GM12878 (cell line): ENCODE measurements at regions not wholly inside any gene's neighbourhood (a gene's known extent, or its start where the extent isn't known, plus 50 kb on each side); places are given as distances from the start of the nearest gene placed in this dataset.

Source experiments
- ATAC-seq: fragments of 200-7000 bp; cut with Tn5 transposase; 3 replicates; pipeline ENCODE4 v1.9.1; 2020; ENCODE audit warnings: mild to moderate bottlenecking, moderate library complexity
- BruUV-seq: library from RNA; stranded (reverse); fragments of 400-500 nt; replicated peaks from 2 replicates; lab custom pipeline; 2021; lab: Mats Ljungman, UMichigan
- CTCF ChIA-PET: fragments of 300-600 bp; sonication (Branson Sonifier 250); formaldehyde crosslinking; extraction: SDS; loops from one replicate; lab custom pipeline; 2021; ENCODE audit warnings: inconsistent platforms; lab: Yijun Ruan, JAX
- POLR2A ChIA-PET: fragments of 350-600 bp; formaldehyde crosslinking; extraction: SDS; loops from one replicate; lab custom pipeline; 2021; ENCODE audit warnings: inconsistent platforms; lab: Charles Lee
- RAD21 ChIA-PET: fragments of 300-600 bp; sonication (Branson Sonifier 250); formaldehyde crosslinking; loops from one replicate; lab custom pipeline; 2023; ENCODE audit warnings: antibody characterized with exemption; ENCODE audit not compliant: unreplicated experiment; lab: Charles Lee
- SMC1A ChIA-PET: fragments of 300-600 bp; sonication (Branson Sonifier 250); formaldehyde crosslinking; loops from one replicate; lab custom pipeline; 2023; ENCODE audit not compliant: unreplicated experiment, uncharacterized antibody; lab: Charles Lee
- DNase-seq: peaks from one replicate; pipeline ENCODE4 v3.0.0-alpha.2; 2011; ENCODE audit warnings: low read depth, low spot score
- FAIRE-seq: peaks from 3 replicates; lab custom pipeline; 2011; peaks lifted over from hg19 to GRCh38; lab: Jason Lieb, UNC
- H2AFZ ChIP-seq: 2 replicates; pipeline ENCODE4 v1.6.0; 2011; ENCODE audit warnings: low read depth, low read length, control low read depth; ENCODE audit not compliant: control insufficient read depth
- H3K27ac ChIP-seq: 2 replicates; pipeline ENCODE4 v1.5.1; 2011; ENCODE audit warnings: control low read depth; ENCODE audit not compliant: control insufficient read depth, insufficient read depth
- H3K27me3 ChIP-seq, 2 experiments: replicated peaks in 1 of 2; 2 replicates each; pipeline versions ENCODE4 v1.6.0 to v1.6.1; 2011; ENCODE audit warnings: low read length in 1 of 2; ENCODE audit not compliant: control insufficient read depth in 2 of 2, insufficient read depth in 2 of 2
- H3K36me3 ChIP-seq, 2 experiments: 2 replicates each; pipeline ENCODE4 v1.5.1; 2011; ENCODE audit warnings: low read length in 1 of 2; ENCODE audit not compliant: control insufficient read depth in 2 of 2, insufficient read depth in 2 of 2
- H3K4me1 ChIP-seq: 2 replicates; pipeline ENCODE4 v1.6.1; 2011; ENCODE audit warnings: mild to moderate bottlenecking, low read length, moderate library complexity, mixed read lengths; ENCODE audit not compliant: control insufficient read depth, insufficient read depth
- H3K4me2 ChIP-seq: 2 replicates; pipeline ENCODE4 v1.6.0; 2011; ENCODE audit warnings: control low read depth; ENCODE audit not compliant: control insufficient read depth, insufficient read depth
- H3K4me3 ChIP-seq: fragments of 200-600 bp; sonication (generic); 2 replicates; pipeline ENCODE4 v1.5.1; 2016
- H3K79me2 ChIP-seq: 2 replicates; pipeline ENCODE4 v1.6.0; 2011; ENCODE audit warnings: low read length; ENCODE audit not compliant: control insufficient read depth, insufficient read depth
- H3K9ac ChIP-seq: 2 replicates; pipeline ENCODE4 v1.8.0; 2011; ENCODE audit warnings: low read length, control low read depth, mixed read lengths; ENCODE audit not compliant: control insufficient read depth, insufficient read depth
- H3K9me3 ChIP-seq: replicated peaks from 3 replicates; pipeline ENCODE4 v1.5.1; 2011; ENCODE audit warnings: mild to moderate bottlenecking, low read length; ENCODE audit not compliant: control insufficient read depth, insufficient read depth
- H4K20me1 ChIP-seq: 2 replicates; pipeline ENCODE4 v1.6.0; 2011; ENCODE audit not compliant: control insufficient read depth, insufficient read depth
- ATF3 ChIP-seq: IDR thresholded peaks from 2 replicates; pipeline ENCODE4 v1.6.1; 2011; ENCODE audit warnings: low read depth, mild to moderate bottlenecking, low read length, moderate library complexity, borderline replicate concordance; ENCODE audit errors: extremely low read depth
- CBX3 ChIP-seq: fragments of 200-600 bp; sonication (generic); IDR thresholded peaks from 2 replicates; pipeline ENCODE4 v1.6.1; 2016; ENCODE audit warnings: low read depth, borderline replicate concordance
- EED ChIP-seq: sonication (generic); IDR thresholded peaks from 2 replicates; pipeline ENCODE4 v1.6.1; 2016; ENCODE audit warnings: antibody characterized with exemption, low read depth
- FOS ChIP-seq: IDR thresholded peaks from 3 replicates; pipeline ENCODE4 v1.6.1; 2011; ENCODE audit warnings: borderline replicate concordance; ENCODE audit not compliant: insufficient read length; ENCODE audit errors: extremely low read depth
- JUND ChIP-seq: IDR thresholded peaks from 2 replicates; pipeline ENCODE4 v1.6.1; 2012; ENCODE audit warnings: low read depth, mild to moderate bottlenecking, low read length, improper control_type of control experiment, moderate library complexity
- KAT2A ChIP-seq: conservative IDR thresholded peaks from 2 replicates; pipeline ENCODE4 v1.6.1; 2011; ENCODE audit warnings: low read depth, low read length; ENCODE audit not compliant: control insufficient read depth
- KDM1A ChIP-seq: fragments of 200-600 bp; sonication (generic); IDR thresholded peaks from 2 replicates; pipeline ENCODE4 v1.6.1; 2016; ENCODE audit warnings: borderline replicate concordance
- MYC ChIP-seq: IDR thresholded peaks from 2 replicates; pipeline ENCODE4 v1.6.1; 2011; ENCODE audit warnings: mild to moderate bottlenecking, low read length, moderate library complexity, inconsistent platforms; ENCODE audit not compliant: insufficient read depth, insufficient replicate concordance, insufficient read length, severe bottlenecking
- NBN ChIP-seq: fragments of 450-650 bp; IDR thresholded peaks from 2 replicates; pipeline ENCODE4 v1.6.1; 2016
- PBX3 ChIP-seq: IDR thresholded peaks from 2 replicates; pipeline ENCODE4 v1.6.1; 2011; ENCODE audit warnings: mild to moderate bottlenecking, low read depth, low read length, moderate library complexity; ENCODE audit not compliant: insufficient replicate concordance
- POLR2AphosphoS5 ChIP-seq: IDR thresholded peaks from 2 replicates; pipeline ENCODE4 v1.6.1; 2011; ENCODE audit warnings: mild to moderate bottlenecking, low read length, inconsistent platforms
- SUPT20H ChIP-seq: IDR thresholded peaks from 2 replicates; pipeline ENCODE4 v1.6.1; 2011; ENCODE audit warnings: low read depth, mild to moderate bottlenecking, low read length, moderate library complexity, borderline replicate concordance; ENCODE audit not compliant: control insufficient read depth
- USF2 ChIP-seq: IDR thresholded peaks from 2 replicates; pipeline ENCODE4 v1.6.1; 2011; ENCODE audit warnings: low read depth, low read length, improper control_type of control experiment, borderline replicate concordance
- ZNF592 ChIP-seq: fragments of 450-650 bp; IDR thresholded peaks from 2 replicates; pipeline ENCODE4 v1.6.1; 2017; ENCODE audit warnings: mild to moderate bottlenecking, moderate library complexity
- ZZZ3 ChIP-seq: IDR thresholded peaks from 2 replicates; pipeline ENCODE4 v1.6.1; 2011; ENCODE audit warnings: low read depth; ENCODE audit not compliant: control insufficient read depth, insufficient read length
- WGBS: methylation state at CpG from one replicate; pipeline ENCODE4 v1.1.6; 2016; ENCODE audit warnings: low lambda C conversion rate; ENCODE audit not compliant: insufficient replicate concordance, insufficient coverage; ENCODE audit errors: missing lambda C conversion rate; 5-methylcytosine and 5-hydroxymethylcytosine counted together
- in situ Hi-C: fragments of 300-500 bp; cut with MboI; formaldehyde crosslinking; loops from 9 replicates; pipeline ENCODE4 v1.14.3; 2018; ENCODE audit warnings: mixed read lengths
- intact Hi-C: fragments of 100-400 bp; cut with micrococcal nuclease; formaldehyde crosslinking; loops from one replicate; pipeline ENCODE4 v1.14.2; 2022; ENCODE audit not compliant: unreplicated experiment

- TF ChIP-seq USF2: no peak
- TF ChIP-seq MYC: no peak
- no peak for TF ChIP-seq SUPT20H
- no peak for TF ChIP-seq POLR2AphosphoS5
- TF ChIP-seq NBN: no peak
- no peak for TF ChIP-seq PBX3
- TF ChIP-seq ATF3: no peak
- no peak for TF ChIP-seq ZNF592
- no peak for TF ChIP-seq FOS
- no peak for TF ChIP-seq EED
- no peak for TF ChIP-seq CBX3
- TF ChIP-seq KAT2A: no peak
- no peak for TF ChIP-seq JUND
- TF ChIP-seq ZZZ3: no peak
- TF ChIP-seq KDM1A: no peak
- TF ChIP-seq, all 136 proteins: peak for 0
- RAD21 ChIA-PET: no interaction called here
- H3K27ac ChIP-seq: no peak overlapping the region
- H3K4me2 ChIP-seq: no peak overlapping the region
- no peaks in the 10 kb centered on the region for H3K36me3 ChIP-seq
- FAIRE-seq (no peak), DNase-seq (no peak), ATAC-seq (no peak)
- BruUV-seq: no TSS peak
- no peak overlapping the region for H3K4me3 ChIP-seq
- in situ Hi-C loops: no loop called here
- H3K27me3 ChIP-seq: no peaks in the 10 kb centered on the region
- intact Hi-C loops: no loop called here
- no peaks in the 10 kb centered on the region for H3K9me3 ChIP-seq
- no peaks in the 10 kb centered on the region for H3K4me1 ChIP-seq
- H3K79me2 ChIP-seq: no peaks in the 10 kb centered on the region
- H3K9ac ChIP-seq: no peak overlapping the region
- CTCF ChIA-PET: no interaction called here
- SMC1A ChIA-PET: no interaction called here
- 24% methylated on average over 5 of the region's 5 CpGs for whole genome bisulfite sequencing
- POLR2A ChIA-PET: no interaction called here
- H4K20me1 ChIP-seq: no peaks in the 10 kb centered on the region
- H2AFZ ChIP-seq: no peak overlapping the region
Measured at GRCh38 chr18:77554061-77554460, 304.4 kb downstream of the GALR1 start.
